Spleen (tissue), 7 donors: ENCODE measurements at regions not wholly inside any gene's neighbourhood (a gene's known extent, or its start where the extent isn't known, plus 50 kb on each side); places are given as distances from the start of the nearest gene placed in this dataset.

Source experiments
- CTCF ChIP-seq, 11 experiments: fragments of 200-600 bp in 7 of 11; fragments of 450-650 bp in 4 of 11; sonication (generic) in 4 of 11; IDR thresholded peaks in 8 of 11; conservative IDR thresholded peaks in 3 of 11; 1 replicate in 7 of 11; 2 replicates in 4 of 11; pipeline versions ENCODE4 v1.4.0 to v1.8.0; 2016 to 2021; ENCODE audit warnings: antibody characterized with exemption in 11 of 11, inconsistent platforms in 4 of 11, mild to moderate bottlenecking in 1 of 11
- POLR2A ChIP-seq, 3 donors: fragments of 450-650 bp; IDR thresholded peaks; one replicate each; pipeline ENCODE4 v1.5.1; 2017; ENCODE audit warnings: antibody characterized with exemption in 3 of 3, mild to moderate bottlenecking in 1 of 3
- POLR2AphosphoS5 ChIP-seq, 3 donors: sonication (generic); formaldehyde crosslinking; IDR thresholded peaks; one replicate each; pipeline ENCODE4 v1.5.1; 2017; ENCODE audit warnings: antibody characterized with exemption in 3 of 3
- donor health status: DM: no; HTN: no; CAD: no; lungs with moderate emphysema.
- donor health status: DM: no; HTN: no; CAD: no.
- donor health status: DM: no; HTN: no; CAD: no.

GRCh38 chr6:113776998-113777397 is 80.1 kb upstream of the MARCKS start:
- no peak for TF ChIP-seq CTCF (IDR thresholded peaks at IDR 0.05 in 8 of 11, conservative IDR thresholded peaks at IDR 0.05 in 3 of 11)
- TF ChIP-seq POLR2A (IDR thresholded peaks at IDR 0.05), result no peak
- no peak for TF ChIP-seq POLR2AphosphoS5 (IDR thresholded peaks at IDR 0.05)
